Cardiac muscle cell (in vitro differentiated cells and primary cell): ENCODE measurements at regions not wholly inside any gene's neighbourhood (a gene's known extent, or its start where the extent isn't known, plus 50 kb on each side); places are given as distances from the start of the nearest gene placed in this dataset.

ENCODE experiments used
- DNase-seq, 2 donors: peaks; one replicate each; pipeline versions ENCODE4 v3.0.0 to v3.0.0-alpha.2; 2010 to 2017; ENCODE audit warnings: low read depth in 1 of 2, low spot score in 1 of 2
- H3K27ac ChIP-seq: fragments of 200-600 bp; sonication (generic); 2 replicates; pipeline ENCODE4 v1.5.1; 2016
- H3K27me3 ChIP-seq: fragments of 200-600 bp; sonication (generic); 2 replicates; pipeline ENCODE4 v1.6.0; 2016; ENCODE audit warnings: control low read depth
- H3K36me3 ChIP-seq: fragments of 200-600 bp; sonication (generic); 2 replicates; pipeline ENCODE4 v1.5.1; 2016; ENCODE audit warnings: control low read depth
- H3K4me1 ChIP-seq: fragments of 200-600 bp; sonication (generic); 2 replicates; pipeline ENCODE4 v1.8.1; 2017; ENCODE audit warnings: low read depth, mild to moderate bottlenecking, mixed run types
- H3K4me3 ChIP-seq: fragments of 200-600 bp; sonication (generic); 2 replicates; pipeline ENCODE4 v1.5.1; 2016; ENCODE audit warnings: mild to moderate bottlenecking
- H3K9me3 ChIP-seq: fragments of 200-600 bp; sonication (generic); 2 replicates; pipeline ENCODE4 v1.5.1; 2017; ENCODE audit warnings: low read depth, mild to moderate bottlenecking, control low read depth
- CTCF ChIP-seq: IDR thresholded peaks from 2 replicates; pipeline ENCODE4 v1.5.1; 2012; ENCODE audit warnings: low read depth, mild to moderate bottlenecking, low read length

GRCh38 chr12:66744956-66745383 lies 66.1 kb upstream of the GRIP1 start:
- Histone ChIP-seq H3K9me3 (no peaks in the 10 kb centered on the region), H3K4me3 (no peak overlapping the region), H3K36me3 (no peaks in the 10 kb centered on the region), H3K4me1 (peaks cover 4% of the 10 kb centered on the region), H3K27ac (no peak overlapping the region), H3K27me3 (no peaks in the 10 kb centered on the region)
- DNase-seq, result no peak
- no peak for TF ChIP-seq CTCF

DNA sequence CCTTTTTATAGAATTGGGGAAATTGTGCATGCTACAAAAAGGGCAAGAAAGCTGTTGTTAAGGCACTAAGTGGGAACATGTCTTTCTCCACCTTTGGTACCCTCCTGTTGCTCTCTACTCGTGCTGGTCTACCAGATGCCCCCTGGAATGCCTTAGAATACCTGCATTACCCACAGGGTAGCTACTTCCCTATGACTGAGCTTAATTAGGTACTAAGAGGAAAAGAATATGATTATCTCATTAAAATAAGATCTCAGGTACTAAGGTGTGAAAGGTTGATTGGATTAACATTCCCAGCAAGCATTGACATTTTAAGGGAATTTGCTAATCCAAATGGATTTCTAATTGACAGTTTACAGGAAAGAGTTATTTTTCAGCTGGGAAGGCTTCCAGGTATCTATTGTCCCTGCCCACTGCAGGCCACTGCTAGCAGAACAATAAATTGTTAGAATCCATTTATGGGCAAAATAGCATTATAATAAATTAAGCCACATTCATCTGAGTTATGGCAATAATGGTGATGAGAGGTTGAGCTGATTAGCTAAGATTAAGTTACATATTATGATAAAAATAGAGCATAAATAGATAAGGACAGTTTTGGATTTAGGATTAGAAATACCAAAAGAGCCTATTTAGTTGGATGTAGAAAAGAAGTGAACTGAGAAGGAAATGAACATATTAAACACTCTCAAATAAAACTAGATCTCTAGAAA lies 67.8 kb upstream of the GRIP1 start:
- no peak for DNase-seq
- H3K4me1 ChIP-seq, result peaks cover 4% of the 10 kb centered on the region
- H3K27ac ChIP-seq, result no peak overlapping the region
- no peaks in the 10 kb centered on the region for H3K9me3 ChIP-seq
- no peaks in the 10 kb centered on the region for H3K27me3 ChIP-seq
- TF ChIP-seq CTCF, result no peak
- no peaks in the 10 kb centered on the region for H3K36me3 ChIP-seq
- H3K4me3 ChIP-seq, result no peak overlapping the region

GRCh38 chr12:66751432-66752113 lies 72.7 kb upstream of the GRIP1 start:
- Histone ChIP-seq H3K4me1 (no peaks in the 10 kb centered on the region), H3K27ac (no peak overlapping the region), H3K27me3 (no peaks in the 10 kb centered on the region), H3K36me3 (no peaks in the 10 kb centered on the region), H3K9me3 (no peaks in the 10 kb centered on the region), H3K4me3 (no peak overlapping the region)
- TF ChIP-seq CTCF, result no peak
- no peak for DNase-seq

DNA sequence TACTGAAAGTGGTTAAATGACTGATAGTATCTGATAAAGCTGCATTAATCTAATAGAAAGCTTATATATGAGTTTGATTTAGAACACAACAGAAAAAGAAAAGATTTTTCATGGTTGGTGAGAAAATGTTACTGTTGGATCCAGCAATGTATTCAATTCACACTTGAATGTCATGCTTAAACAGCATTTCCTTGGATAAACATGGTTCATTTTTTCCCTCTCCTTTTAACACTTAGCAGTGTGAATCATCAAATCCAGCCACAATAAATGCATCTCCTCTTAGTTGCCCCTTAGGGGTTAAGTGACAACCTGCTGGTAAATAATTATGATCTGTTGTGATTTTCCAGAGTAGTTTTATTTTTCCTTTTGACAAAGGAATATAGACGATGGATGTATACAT lies 74.9 kb upstream of the GRIP1 start:
- Histone ChIP-seq H3K27me3 (no peaks in the 10 kb centered on the region), H3K9me3 (no peaks in the 10 kb centered on the region), H3K4me1 (no peaks in the 10 kb centered on the region), H3K4me3 (no peak overlapping the region), H3K36me3 (no peaks in the 10 kb centered on the region), H3K27ac (no peak overlapping the region)
- TF ChIP-seq CTCF, result no peak
- DNase-seq, result no peak

GRCh38 chr12:66755727-66756395 lies 77.0 kb upstream of the GRIP1 start:
- no peaks in the 10 kb centered on the region for H3K36me3 ChIP-seq
- no peak overlapping the region for H3K27ac ChIP-seq
- H3K4me3 ChIP-seq, result no peak overlapping the region
- H3K4me1 ChIP-seq, result no peaks in the 10 kb centered on the region
- no peaks in the 10 kb centered on the region for H3K27me3 ChIP-seq
- no peak for DNase-seq
- no peak for TF ChIP-seq CTCF
- H3K9me3 ChIP-seq, result no peaks in the 10 kb centered on the region
